ENCODE measurements at regions not wholly inside any gene's neighbourhood (a gene's known extent, or its start where the extent isn't known, plus 50 kb on each side); places are given as distances from the start of the nearest gene placed in this dataset.

DNA sequence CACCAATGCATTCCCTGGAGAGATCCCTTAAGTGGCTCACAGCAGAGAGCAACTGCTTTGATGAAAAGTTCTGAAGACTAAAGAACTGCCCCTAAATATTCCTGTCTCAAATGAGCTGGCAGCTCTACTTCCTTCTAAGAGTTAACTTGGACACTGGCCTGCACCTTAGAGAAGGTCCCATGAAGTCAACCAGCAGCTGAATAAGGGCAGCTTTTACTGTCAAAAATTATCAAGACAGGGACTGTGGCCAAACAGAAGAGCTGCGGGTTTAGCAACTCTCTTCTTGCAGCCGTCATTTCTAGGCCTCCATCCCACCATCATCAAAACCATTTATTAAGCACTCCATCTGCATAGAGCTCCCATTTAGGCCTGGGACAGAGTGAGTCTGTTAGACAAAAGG lies 491.1 kb upstream of the TSHZ3 start:
- H4K20me1 ChIP-seq (ENCODE audit: insufficient read depth), result no peaks in the 10 kb centered on the region
- no peaks in the 10 kb centered on the region for H3F3A ChIP-seq (replicated peaks; ENCODE audit: insufficient read depth)
- H3K9me3 ChIP-seq, result no peaks in the 10 kb centered on the region
- H2AFZ ChIP-seq (ENCODE audit: low read depth), result no peak overlapping the region
- ChIA-PET POLR2A (no interaction called here), CTCF (no interaction called here)
- H3K27ac ChIP-seq (ENCODE audit: low read depth in 2 of 2, low read length in 1 of 2), result no peak overlapping the region
- H3K4me1 ChIP-seq (ENCODE audit: control insufficient read depth in 1 of 2, insufficient read depth in 2 of 2, low read depth in 1 of 2, low read length in 1 of 2), result no peaks in the 10 kb centered on the region
- H3K36me3 ChIP-seq (replicated peaks in 1 of 2; ENCODE audit: control insufficient read depth in 1 of 2, insufficient read depth in 2 of 2, low read length in 1 of 2), result no peaks in the 10 kb centered on the region
- H3K9ac ChIP-seq, result no peak overlapping the region
- no peak for DNase-seq
- H3K4me3 ChIP-seq (ENCODE audit: low read depth in 2 of 2, low read length in 1 of 2), result no peak overlapping the region
- no peak overlapping the region for H3K4me2 ChIP-seq
- no peaks in the 10 kb centered on the region for H3K27me3 ChIP-seq (ENCODE audit: insufficient read depth)
- 59% methylated on average over 2 of the region's 2 CpGs for WGBS (ENCODE audit: low lambda C conversion rate)
- H3K9me2 ChIP-seq, result no peaks in the 10 kb centered on the region
- TF ChIP-seq JUND (IDR thresholded peaks at IDR 0.05) (no peak), FOXM1 (IDR thresholded peaks at IDR 0.05; ENCODE audit: low read depth) (no peak), TCF12 (IDR thresholded peaks at IDR 0.05) (no peak), TAF1 (IDR thresholded peaks at IDR 0.05; ENCODE audit: borderline replicate concordance, low read depth, low read length) (no peak), MXI1 (IDR thresholded peaks at IDR 0.05; ENCODE audit: low read depth, low read length) (no peak), POLR2AphosphoS5 (IDR thresholded peaks at IDR 0.05; ENCODE audit: low read depth, low read length) (no peak), TEAD4 (IDR thresholded peaks at IDR 0.05; ENCODE audit: borderline replicate concordance, insufficient read depth) (no peak), SMC3 (IDR thresholded peaks at IDR 0.05; ENCODE audit: low read depth, low read length) (no peak), GATA2 (CRISPR knock-in tag; IDR thresholded peaks at IDR 0.05) (no peak), RAD21 (IDR thresholded peaks at IDR 0.05; ENCODE audit: low read length) (no peak), RFX5 (IDR thresholded peaks at IDR 0.05; ENCODE audit: low read length) (no peak), EP300 (IDR thresholded peaks at IDR 0.05; ENCODE audit: borderline replicate concordance in 1 of 2, low read depth in 1 of 2, low read length in 1 of 2) (no peak)
- TF ChIP-seq, protein P1, sequence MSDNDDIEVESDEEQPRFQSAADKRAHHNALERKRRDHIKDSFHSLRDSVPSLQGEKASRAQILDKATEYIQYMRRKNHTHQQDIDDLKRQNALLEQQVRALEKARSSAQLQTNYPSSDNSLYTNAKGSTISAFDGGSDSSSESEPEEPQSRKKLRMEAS (IDR thresholded peaks at IDR 0.05; ENCODE audit: low read depth), result no peak
- TF ChIP-seq, protein P2, sequence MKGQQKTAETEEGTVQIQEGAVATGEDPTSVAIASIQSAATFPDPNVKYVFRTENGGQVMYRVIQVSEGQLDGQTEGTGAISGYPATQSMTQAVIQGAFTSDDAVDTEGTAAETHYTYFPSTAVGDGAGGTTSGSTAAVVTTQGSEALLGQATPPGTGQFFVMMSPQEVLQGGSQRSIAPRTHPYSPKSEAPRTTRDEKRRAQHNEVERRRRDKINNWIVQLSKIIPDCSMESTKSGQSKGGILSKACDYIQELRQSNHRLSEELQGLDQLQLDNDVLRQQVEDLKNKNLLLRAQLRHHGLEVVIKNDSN (IDR thresholded peaks at IDR 0.05; ENCODE audit: borderline replicate concordance, low read depth), result no peak
- TF ChIP-seq, protein P3, sequence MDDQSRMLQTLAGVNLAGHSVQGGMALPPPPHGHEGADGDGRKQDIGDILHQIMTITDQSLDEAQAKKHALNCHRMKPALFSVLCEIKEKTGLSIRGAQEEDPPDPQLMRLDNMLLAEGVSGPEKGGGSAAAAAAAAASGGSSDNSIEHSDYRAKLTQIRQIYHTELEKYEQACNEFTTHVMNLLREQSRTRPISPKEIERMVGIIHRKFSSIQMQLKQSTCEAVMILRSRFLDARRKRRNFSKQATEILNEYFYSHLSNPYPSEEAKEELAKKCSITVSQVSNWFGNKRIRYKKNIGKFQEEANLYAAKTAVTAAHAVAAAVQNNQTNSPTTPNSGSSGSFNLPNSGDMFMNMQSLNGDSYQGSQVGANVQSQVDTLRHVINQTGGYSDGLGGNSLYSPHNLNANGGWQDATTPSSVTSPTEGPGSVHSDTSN (IDR thresholded peaks at IDR 0.05), result no peak
- TF ChIP-seq, protein P4, sequence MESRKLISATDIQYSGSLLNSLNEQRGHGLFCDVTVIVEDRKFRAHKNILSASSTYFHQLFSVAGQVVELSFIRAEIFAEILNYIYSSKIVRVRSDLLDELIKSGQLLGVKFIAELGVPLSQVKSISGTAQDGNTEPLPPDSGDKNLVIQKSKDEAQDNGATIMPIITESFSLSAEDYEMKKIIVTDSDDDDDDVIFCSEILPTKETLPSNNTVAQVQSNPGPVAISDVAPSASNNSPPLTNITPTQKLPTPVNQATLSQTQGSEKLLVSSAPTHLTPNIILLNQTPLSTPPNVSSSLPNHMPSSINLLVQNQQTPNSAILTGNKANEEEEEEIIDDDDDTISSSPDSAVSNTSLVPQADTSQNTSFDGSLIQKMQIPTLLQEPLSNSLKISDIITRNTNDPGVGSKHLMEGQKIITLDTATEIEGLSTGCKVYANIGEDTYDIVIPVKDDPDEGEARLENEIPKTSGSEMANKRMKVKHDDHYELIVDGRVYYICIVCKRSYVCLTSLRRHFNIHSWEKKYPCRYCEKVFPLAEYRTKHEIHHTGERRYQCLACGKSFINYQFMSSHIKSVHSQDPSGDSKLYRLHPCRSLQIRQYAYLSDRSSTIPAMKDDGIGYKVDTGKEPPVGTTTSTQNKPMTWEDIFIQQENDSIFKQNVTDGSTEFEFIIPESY (IDR thresholded peaks at IDR 0.05; ENCODE audit: borderline replicate concordance, low read depth), result no peak
- TF ChIP-seq, protein P5, sequence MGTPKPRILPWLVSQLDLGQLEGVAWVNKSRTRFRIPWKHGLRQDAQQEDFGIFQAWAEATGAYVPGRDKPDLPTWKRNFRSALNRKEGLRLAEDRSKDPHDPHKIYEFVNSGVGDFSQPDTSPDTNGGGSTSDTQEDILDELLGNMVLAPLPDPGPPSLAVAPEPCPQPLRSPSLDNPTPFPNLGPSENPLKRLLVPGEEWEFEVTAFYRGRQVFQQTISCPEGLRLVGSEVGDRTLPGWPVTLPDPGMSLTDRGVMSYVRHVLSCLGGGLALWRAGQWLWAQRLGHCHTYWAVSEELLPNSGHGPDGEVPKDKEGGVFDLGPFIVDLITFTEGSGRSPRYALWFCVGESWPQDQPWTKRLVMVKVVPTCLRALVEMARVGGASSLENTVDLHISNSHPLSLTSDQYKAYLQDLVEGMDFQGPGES (IDR thresholded peaks at IDR 0.05; ENCODE audit: low read depth, low read length), result no peak
- H3K79me2 ChIP-seq (ENCODE audit: insufficient read depth), result no peaks in the 10 kb centered on the region

Measured in SK-N-SH (cell line).